GM12873 (cell line): ENCODE measurements at regions not wholly inside any gene's neighbourhood (a gene's known extent, or its start where the extent isn't known, plus 50 kb on each side); places are given as distances from the start of the nearest gene placed in this dataset.

Source experiments
- TF ChIP-seq, protein P1 (sequence below): IDR thresholded peaks from 2 replicates; pipeline ENCODE4 v1.5.1; 2012; ENCODE audit warnings: low read depth, mild to moderate bottlenecking, moderate library complexity, low read length, control low read depth; ENCODE audit not compliant: insufficient read depth; ENCODE audit errors: missing control alignments

DNA sequence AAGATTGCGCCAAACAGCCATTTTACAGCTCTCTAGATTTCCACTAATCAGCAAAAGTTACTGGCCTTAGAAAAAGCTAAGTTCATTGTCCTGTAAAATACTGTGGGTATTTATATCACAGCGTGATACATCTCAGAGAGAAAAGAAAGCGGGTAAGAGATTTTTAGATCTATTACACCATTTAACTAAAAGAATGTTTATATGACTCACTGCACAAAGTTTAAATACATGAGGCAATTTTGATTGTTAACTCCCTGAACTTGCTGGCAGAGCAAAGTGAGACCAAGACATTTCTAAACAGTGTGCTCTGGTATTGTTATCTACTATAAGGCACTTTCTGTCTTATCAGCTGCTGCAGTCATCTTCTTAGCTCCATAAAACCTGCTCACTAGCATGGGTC lies 314.3 kb downstream of the EPHA7 start:
- TF ChIP-seq, protein P1, sequence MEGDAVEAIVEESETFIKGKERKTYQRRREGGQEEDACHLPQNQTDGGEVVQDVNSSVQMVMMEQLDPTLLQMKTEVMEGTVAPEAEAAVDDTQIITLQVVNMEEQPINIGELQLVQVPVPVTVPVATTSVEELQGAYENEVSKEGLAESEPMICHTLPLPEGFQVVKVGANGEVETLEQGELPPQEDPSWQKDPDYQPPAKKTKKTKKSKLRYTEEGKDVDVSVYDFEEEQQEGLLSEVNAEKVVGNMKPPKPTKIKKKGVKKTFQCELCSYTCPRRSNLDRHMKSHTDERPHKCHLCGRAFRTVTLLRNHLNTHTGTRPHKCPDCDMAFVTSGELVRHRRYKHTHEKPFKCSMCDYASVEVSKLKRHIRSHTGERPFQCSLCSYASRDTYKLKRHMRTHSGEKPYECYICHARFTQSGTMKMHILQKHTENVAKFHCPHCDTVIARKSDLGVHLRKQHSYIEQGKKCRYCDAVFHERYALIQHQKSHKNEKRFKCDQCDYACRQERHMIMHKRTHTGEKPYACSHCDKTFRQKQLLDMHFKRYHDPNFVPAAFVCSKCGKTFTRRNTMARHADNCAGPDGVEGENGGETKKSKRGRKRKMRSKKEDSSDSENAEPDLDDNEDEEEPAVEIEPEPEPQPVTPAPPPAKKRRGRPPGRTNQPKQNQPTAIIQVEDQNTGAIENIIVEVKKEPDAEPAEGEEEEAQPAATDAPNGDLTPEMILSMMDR: no peak

- TF ChIP-seq, protein P1: no peak
Observed at GRCh38 chr6:93104195-93104817, 315.1 kb downstream of the EPHA7 start.

- TF ChIP-seq, protein P1: no peak
Observed at GRCh38 chr6:93088621-93089501, 330.5 kb downstream of the EPHA7 start.

DNA sequence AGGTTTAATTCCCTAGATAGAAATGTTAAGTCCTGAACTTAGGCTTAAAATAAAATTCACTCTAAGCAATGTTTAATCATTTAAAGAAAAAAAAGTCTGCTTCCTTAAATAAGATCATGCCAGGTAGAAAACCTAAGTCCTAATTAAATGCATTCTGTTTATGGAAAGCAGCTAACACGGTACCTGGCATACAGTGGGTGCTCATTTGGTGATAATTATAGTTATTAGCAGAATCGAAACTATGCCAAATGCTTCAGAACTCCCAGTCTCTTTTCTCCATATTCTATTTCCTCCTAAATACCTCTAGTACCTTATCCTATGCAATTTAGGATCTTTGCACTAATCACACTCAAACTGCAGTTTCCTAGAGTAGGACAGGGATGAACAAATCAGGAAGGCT lies 331.8 kb downstream of the EPHA7 start:
- TF ChIP-seq, protein P1: no peak

GRCh38 chr6:93086351-93086750 lies 333.0 kb downstream of the EPHA7 start:
- TF ChIP-seq, protein P1: no peak

GRCh38 chr6:93083337-93084230 lies 335.8 kb downstream of the EPHA7 start:
- TF ChIP-seq, protein P1: no peak
